ENCODE measurements at regions not wholly inside any gene's neighbourhood (a gene's known extent, or its start where the extent isn't known, plus 50 kb on each side); places are given as distances from the start of the nearest gene placed in this dataset.

DNA sequence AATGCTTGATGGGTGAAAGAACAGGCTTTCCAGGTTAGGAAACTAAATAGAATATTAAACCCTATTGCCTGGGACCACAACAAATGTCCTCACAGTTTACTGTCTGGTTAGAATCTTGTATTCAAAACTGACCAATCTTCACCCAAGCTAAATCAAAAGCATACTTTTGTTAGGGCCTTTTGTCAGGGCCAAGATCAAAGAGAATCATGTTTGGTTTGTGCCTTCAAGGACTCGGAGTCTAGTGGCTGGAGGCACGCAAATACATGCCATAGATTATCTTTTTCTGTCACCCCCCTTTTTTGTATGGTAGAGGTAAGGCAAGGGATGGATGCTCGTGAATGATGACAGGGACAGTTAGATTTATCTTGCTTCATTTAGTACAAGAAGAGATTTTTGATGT lies 51.1 kb upstream of the AKAP6 start:
- TF ChIP-seq, protein P1, sequence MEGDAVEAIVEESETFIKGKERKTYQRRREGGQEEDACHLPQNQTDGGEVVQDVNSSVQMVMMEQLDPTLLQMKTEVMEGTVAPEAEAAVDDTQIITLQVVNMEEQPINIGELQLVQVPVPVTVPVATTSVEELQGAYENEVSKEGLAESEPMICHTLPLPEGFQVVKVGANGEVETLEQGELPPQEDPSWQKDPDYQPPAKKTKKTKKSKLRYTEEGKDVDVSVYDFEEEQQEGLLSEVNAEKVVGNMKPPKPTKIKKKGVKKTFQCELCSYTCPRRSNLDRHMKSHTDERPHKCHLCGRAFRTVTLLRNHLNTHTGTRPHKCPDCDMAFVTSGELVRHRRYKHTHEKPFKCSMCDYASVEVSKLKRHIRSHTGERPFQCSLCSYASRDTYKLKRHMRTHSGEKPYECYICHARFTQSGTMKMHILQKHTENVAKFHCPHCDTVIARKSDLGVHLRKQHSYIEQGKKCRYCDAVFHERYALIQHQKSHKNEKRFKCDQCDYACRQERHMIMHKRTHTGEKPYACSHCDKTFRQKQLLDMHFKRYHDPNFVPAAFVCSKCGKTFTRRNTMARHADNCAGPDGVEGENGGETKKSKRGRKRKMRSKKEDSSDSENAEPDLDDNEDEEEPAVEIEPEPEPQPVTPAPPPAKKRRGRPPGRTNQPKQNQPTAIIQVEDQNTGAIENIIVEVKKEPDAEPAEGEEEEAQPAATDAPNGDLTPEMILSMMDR (IDR thresholded peaks at IDR 0.05): no peak
- TF ChIP-seq POLR2A (IDR thresholded peaks at IDR 0.05): no peak

Data from transverse colon (tissue), 3 donors.